Activated CD8-positive, alpha-beta memory T cell treated with anti-CD3 and anti-CD28 coated beads, Interleukin-2, amount 50 U/mL, for 4 hours (primary cell): ENCODE measurements at regions not wholly inside any gene's neighbourhood (a gene's known extent, or its start where the extent isn't known, plus 50 kb on each side); places are given as distances from the start of the nearest gene placed in this dataset.

ENCODE experiments used
- DNase-seq: peaks from one replicate; pipeline ENCODE4 v3.0.0-alpha.2; 2020

DNA sequence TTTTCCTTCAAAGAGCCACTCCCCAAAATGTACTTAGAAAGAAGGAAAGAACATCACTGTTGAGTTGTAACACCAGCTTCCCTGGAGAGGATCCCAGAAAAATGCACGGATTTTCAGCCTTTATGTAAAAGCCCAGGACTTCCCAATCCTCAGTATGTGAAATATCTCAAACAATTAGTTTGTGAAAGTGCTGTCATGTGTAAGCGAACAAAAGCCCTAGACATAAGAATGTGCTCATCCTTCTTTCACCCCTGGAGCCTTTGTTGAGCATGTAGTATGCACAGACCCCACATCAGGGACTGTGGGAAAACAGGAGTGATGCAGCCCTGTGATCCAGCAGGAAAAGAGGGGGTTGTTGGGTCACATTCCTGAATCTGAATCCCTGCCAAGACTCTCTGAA, 441.4 kb upstream of the ZNF507 start:
- no peak for DNase-seq

DNA sequence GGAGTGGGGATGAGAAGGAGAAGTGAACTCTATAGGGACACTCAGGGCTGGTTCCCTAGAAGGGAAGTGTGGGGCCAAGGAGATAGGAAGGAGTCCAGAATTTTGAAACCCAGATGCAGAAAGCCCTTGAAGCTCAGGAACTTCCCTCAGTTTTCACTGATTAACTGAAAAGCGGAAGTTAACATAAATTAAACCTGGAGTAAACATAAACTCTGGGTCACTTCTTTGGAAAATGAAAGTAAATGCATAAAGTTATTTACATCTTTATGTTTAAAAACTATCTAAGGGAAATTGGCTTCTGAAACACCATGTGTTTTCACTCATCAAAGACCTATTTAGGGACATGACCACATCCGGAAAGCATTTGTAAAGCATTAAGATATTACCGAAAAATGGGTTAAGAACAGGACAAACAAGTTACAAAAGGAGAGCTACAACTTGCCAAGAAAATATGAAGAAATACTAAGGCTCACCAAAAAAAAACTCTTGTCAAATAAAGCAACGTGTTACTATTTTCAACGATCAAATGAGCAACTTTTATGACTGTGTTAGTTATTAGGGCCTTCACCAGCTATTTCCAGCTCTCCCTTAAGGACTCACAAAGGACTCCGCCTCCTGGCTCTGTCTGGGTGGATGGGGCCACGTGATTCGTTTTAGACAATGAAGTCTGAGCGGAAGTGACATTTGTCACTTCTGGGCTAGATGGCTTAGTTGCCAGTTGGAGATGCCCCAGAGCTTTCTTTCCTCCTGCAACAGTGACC, 439.1 kb upstream of the ZNF507 start:
- DNase-seq: no peak

DNA sequence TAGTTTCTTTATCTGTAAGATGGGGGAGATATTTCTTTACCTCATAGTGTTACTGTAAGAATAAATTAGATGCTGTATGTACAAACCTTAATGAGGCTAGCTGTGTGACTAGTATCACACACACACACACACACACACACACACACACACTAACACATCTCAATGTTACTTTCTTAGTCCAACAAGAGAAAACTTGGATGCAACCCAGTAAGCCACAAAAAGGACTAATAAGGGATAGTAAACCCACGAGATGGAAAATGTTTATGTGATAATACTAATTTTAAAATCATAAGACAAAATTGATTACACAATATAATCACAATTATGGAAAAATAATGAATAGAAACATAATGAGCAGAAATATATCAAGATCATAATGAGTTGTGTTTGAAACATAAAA, 437.7 kb upstream of the ZNF507 start:
- DNase-seq: no peak

DNA sequence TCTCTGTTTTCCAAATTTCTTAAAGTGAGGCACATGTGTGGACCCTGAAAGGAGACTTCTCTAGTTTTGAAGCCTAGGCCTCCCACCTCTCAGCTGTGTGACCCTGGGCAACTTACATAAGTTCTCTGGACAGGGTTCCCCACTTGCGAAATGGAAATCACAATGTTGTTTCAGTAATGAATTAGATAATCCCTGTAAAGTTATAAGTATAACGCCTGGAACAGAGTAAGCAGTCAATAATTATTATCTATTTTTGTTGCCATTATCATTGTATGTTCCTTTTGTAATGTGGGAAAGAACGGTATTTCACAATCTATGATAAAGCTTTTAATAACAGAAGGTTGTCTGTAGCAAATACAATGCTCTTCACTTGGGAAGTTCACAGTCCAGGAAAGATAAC, 437.3 kb upstream of the ZNF507 start:
- no peak for DNase-seq

DNA sequence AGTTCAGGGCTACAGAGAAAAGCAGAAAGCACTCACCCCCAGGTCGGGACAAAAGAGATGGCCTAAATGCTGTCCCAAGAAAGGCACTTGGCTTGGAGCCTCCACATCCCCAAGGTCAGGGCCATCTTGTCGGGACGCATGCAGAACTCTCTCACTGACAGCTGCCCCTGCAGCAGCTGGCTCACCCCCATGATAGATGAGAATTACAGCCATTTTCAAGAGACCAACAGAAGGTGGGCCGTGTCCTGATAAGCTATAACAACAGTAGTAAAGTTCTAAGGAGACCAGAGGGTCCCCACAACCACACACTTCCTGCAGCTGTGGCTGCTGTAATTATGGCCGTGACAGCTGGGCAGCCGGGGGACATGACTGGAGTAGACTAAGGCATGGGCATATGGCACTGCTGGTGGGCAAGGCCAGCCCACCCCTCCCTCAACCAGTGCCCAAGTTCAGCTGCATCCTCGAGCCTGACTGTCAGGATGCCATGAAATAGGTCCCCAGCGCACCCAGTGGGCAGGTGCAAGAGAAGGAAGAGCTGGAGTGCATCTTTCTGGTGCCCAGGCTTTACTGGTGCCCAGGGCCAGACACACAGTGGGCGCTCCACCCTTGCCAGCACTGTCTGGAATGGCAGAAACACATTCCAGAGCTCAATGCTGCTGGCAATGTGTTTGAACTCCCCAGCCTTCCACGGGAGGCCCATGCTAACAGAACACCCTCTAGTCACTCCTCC, 436.7 kb upstream of the ZNF507 start:
- DNase-seq: no peak

DNA sequence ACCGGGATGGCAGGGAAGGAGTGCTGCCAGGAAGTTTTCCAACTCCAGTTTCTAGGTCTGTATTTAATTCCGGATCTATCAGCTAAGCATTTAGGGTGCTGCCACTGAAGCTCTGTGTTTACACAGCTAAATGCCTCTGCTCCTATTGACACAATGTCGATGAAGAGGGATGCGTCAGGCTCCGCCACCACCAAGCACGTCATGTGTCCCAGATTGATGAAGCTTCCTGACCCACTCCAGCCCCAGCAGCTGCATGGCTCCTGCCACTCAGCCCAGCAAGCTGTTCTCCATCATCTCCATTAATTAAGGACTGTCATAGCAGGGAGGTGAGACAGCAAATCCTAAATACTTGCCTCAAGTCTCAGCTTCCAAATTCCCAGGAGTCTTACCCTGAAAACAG, 435.2 kb upstream of the ZNF507 start:
- DNase-seq: no peak

DNA sequence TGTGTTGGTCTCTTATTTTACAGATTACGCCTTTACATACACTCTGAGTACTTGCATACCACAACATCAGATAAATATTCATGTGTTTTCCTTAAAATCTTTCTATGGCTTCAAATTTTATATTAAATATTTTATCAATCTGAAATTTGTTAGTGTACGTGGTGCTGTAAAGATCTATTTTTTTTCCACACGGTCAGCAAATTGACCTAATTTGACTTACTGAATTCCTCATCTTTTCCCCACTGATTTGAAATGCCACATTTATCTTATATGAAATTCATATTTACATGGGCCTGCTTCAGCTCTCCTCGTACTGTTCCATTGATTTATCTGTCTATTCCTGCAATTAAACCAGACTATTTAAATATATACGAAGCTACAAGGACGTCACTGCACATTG, 433.8 kb upstream of the ZNF507 start:
- DNase-seq: no peak

DNA sequence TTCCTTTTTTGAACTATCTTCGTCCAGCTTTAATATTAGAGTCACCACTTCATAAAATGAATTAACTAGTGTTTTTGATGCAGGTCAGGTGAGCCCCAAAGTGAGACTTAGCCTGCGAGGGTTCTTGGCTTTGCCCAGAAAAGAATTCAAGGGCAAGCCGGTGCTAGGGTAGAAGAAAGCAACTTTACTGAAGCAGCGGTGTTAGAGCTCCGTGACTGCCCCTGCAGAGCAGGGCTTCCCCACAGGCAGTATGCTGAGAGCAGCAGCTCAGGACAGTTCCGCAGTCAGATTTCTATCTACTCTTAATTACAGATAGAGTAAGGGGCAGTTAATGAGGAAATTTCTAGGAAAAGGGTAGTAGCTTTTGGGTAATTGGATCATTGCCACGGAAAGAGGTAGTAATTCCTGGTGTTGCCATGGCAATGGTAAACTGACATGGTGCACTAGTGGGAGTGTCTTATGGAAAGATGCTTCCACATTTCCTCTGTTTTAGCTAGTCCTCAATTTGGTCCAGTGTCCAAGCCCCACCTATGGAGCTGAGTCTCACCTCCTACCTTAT, 432.2 kb upstream of the ZNF507 start:
- no peak for DNase-seq

DNA sequence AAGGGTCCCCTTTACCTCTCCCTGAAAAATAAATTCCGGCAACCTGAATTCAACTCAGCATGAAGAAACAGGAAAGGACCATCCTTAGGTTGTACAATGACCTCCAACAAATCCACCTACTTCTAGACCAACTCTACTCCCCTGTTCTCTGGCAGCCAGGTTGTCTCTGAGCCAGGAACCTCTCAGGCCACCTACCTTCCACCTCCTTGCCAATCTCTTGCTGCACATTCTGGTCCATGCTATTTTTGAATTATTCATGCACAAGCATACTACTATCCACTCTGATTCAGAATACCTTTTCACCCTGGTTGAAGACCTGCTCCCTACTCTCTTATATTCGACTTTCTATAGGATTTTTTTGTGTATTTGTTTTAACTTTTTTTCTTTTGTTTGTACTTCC, 415.0 kb upstream of the ZNF507 start:
- DNase-seq: no peak

DNA sequence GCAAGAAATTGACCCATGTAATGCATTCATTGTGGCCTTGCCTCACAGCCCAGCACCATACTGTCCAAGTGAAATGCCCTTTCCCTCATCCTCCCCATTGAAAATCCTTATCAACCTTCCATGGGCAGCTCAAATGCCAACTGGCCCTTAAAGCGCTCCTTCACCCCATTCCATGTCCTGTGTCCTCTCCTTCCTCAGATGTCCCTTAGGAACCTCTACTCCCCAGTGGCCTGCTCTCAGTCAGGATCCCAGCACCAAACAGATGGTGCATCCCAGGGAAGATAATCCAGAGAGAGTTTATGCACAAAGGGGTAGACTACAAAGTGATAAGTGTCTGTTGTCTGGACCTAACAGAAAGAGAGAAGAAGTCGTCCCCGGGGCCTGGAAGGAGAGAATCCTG, 407.4 kb upstream of the ZNF507 start:
- DNase-seq: no peak

DNA sequence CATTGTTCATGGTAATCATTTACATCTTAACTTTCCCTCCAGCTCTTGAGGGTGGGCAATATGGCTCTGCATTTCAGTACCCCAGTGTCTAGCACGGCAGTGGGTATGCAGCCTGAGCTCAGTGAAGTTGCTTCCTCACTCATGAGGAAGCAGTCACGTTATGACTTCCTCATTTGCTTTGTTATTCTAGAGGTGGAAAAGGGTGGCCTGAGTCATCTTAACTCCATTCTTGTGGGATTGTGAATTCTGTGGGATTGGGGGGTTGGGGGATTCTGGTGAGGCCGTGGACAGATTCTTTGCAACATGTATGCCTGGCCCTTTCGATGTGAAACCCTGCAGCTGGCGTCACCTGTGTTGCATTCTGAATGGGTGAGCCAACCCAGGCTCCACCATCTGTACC, 406.7 kb upstream of the ZNF507 start:
- no peak for DNase-seq

DNA sequence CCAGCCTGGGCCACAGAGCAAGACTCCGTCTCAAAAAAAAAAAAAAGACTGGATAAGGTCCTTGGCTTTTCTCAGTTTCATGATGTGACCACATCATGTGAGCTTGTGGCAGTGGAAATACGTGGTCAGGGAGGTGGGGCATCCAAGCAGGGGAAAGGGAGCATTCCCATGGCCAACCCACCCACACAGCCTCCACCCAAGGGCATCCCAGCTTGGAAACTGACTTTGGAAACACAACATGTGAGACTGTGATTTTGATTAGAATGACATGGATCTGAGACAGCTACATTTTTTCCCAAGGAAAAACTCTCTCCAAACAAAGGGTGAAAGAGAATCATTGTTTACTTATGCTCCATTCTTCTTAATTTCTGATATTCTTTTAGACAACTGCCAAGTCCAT, 405.0 kb upstream of the ZNF507 start:
- no peak for DNase-seq

DNA sequence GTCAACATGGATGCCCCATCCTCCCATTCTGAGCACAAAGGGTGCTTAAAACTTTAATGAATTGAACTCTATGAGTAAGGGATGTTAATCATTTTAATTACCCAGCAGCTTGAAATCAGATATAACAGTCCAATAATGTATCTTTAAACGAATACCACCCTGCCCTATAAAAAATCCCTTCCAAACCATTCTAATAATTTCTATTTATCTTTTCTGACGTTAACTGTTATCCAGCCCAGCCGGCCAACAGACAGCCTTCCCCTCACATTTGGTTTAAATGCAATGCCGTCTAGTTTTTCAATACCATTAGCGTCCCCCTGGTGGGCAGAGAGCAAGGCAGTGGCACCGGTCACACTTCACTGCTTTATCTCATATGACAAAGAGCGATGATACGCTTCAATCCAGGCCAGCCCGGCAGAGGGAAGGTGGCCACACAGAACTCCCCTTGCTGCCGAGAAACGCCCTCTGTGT, 402.2 kb upstream of the ZNF507 start:
- no peak for DNase-seq

DNA sequence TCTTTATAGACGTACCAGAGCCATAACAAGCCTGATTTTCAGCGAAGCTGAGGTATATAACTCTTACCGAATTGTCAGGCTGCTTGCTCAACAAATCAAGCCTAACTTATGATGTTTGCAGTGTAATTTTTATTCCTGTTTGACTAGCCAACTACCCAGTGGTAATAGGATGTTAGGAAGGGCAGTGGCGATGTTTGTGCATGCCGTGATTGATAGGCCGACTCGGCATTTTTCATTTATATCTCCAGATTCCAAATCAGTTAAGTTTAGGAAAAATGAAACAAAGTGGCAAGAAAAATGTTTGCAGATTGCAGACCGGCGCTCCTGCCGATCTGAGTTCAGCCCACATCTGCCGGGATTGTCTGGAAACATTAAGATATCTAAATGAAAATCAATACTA, 401.6 kb upstream of the ZNF507 start:
- no peak for DNase-seq

DNA sequence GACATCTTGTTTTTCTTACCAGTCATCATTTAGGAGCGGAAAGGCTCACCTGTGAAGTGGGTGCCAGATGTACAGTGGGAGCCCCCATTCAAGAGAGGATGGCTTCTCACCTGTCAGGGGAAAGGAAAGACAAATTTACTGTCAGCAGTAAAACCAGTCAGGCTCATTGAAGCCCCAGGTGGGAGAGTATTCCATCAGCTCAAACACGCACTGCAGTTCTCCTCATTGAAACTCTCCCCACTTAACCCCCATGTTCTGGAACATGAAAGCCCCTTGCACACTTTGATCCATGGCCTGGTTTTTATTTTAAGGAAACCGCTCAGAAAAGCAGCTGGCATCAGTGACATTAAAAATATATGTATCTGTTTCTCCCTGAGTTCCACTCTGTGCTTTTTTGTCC, 401.1 kb upstream of the ZNF507 start:
- no peak for DNase-seq

DNA sequence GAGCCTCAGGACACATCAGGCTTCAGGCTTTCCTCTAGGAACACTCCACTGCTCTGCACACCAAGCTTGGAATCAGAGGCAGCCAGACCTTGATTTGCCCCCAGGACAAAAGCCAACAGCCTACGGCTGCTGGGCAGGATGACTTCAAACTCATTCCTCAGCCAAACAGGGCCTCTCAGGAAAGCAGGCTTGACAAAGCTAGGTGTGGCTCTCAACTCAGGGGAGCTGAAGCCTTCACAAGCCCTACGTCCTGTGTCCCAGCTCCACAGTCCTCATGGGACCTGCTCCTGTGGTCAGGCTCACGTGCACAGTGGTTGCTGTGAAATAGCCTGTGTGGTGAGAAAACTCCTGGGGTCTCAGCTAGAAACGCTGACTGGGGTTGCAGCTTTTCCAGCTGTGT, 398.9 kb upstream of the ZNF507 start:
- no peak for DNase-seq

DNA sequence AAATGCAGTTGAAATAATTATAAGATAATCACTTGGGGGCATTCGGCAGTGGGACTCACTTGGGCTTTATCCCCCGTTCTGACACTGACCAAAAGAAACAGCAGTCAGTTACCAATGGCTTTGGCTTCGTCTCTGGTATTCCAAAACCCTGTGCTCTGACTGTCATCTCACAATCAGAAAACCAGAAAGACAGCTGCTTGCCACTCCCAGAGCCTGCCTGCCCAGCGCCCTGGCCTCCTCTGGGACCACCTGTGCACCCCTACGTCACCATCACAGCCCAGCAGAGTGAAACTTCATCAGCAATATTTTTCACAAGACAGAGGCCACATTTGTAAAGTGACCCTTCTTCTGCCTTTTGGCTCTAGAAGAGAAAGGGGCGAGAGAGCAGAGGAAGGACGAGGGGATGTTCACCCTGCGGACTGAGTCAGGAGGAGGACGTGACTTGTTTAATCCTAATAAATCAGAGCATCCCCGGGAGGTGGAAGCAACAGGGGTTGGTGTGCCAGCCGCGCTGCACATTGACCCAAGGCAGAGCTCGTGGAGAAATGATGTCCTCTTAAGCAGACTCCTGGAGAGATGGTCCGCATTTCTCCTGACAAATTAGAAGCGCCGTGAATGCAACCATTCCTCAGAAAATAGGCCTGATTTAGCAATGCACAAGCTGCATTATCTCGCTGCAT, 397.8 kb upstream of the ZNF507 start:
- DNase-seq: no peak

DNA sequence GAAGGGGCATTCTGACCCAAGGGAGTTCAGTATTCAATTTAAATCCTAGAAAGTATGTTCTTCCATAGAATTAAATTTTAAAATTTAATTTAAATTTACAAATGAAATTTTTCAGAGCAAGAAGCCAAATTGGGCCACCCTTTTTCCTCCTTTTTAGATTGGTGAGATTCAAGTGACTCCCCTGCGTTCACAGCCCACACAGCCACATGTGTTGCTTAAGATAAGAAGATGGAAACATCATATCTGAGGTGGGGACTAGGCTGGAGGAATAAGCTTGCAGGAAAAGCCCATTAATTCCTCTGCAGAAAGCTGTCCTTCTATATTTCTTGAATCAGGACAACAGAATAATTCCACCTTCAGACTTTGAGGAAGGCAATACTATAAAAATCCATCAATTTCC, 392.7 kb upstream of the ZNF507 start:
- DNase-seq: no peak

DNA sequence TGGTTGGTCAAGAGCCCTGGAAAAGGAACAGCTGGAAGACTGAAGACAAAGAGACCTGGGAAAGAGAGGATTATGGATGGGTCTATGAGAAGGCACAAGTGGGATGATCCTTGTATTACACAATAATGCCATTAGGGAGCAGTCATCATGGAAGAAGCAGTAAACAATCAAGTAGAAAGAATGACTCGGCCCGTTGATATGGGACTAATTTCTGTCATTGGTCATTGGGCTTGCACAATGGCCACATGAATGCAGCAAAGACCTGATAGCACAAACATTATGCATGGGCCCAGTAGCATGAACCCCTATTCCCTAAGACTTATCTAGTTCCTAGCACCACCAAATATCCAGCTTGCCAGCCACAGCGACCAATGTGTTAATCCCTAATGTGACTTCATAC, 390.3 kb upstream of the ZNF507 start:
- DNase-seq: no peak

DNA sequence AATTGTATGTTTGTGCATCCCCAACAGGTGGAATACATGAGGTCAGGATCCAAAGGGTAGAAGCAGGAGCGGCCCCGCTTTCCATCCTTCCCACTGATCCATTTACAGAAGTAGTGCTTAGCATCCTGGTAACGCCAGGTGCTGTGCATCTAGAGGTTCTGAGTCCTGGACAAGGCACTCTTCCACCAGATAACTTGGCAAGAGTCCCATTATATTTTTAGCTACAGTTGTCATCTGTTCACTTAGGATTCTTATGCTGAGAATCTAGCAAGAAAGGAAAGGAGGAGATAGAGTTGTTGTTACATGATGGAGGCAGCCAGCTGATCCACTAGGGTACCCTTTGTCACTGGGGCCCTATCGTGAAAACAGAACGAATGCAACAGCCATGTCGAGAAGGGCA, 389.5 kb upstream of the ZNF507 start:
- DNase-seq: no peak

DNA sequence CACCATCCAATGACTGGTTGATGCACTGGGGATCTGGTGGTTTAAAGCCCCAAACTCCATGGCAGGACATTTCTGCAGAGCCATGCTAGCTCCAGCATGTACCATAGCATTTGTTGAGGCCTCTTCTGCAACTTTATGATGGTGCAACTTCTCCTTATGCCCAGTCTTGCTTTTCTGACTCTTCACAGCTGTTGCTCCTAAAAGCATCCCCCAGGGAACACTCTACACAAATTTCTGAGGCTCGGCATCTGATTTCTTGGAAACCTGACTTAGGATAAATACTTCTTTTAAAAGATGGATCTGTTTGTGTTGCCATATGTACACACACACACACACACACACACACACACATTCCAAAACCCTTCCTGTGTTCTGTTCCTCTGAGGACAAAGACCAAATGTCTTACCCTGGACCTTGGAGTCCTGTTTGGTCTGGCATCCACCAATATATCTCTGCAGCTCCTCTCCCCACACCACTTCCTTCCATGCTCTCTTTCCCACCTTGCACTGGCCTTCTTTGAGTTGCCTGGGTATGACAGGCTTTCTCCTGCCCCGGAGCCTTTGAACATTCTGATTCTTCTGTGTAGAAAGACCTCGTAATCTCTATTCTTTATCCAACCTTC, 388.5 kb upstream of the ZNF507 start:
- no peak for DNase-seq

DNA sequence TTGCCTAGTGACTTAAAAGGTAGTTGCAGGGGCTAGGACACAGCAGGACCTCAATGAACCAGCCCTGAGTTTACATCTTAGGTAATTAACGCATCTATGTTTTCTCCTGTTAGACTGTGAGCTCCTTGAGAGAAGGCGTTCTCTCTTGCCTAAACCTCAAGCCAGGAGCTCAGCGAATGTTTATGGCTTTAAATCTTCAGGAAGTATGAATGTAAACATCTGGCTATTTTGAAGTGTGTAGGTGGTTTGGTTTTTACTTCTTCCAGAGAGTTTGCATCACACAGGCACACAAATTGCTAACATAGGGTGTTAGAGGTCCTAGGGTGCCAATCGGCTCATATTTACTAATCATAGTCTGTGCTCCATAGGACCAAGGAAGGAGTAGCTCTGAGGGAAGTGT, 387.7 kb upstream of the ZNF507 start:
- no peak for DNase-seq

DNA sequence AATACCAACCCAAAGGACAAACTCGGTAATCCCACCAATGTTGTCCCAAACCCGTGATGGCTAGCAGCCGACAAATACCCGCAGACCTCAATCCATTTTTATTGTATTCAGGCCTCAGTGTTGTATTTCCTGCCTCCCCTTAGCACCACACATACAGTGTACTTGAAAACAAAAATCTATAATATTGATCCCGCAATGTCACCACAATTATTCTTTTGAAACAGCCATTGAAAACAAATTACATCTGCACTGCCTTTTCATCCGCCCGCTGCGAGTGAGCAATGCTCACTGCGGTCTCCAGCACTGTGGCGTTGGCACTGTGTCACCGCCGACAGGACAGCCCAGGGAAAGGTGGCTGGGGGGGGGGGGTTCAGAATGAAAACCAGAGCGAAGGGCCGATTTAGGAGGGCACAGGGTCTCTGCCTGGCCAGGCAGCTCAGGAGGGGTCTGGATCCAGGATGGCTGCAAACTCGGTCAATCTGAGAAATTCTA, 385.8 kb upstream of the ZNF507 start:
- no peak for DNase-seq
